ENCODE measurements at regions not wholly inside any gene's neighbourhood (a gene's known extent, or its start where the extent isn't known, plus 50 kb on each side); places are given as distances from the start of the nearest gene placed in this dataset.

GRCh38 chr10:10389182-10389581 is 628.5 kb upstream of the CELF2 start:
- DNase-seq (ENCODE audit: low read depth, low spot score): no peak
- H3K4me2 ChIP-seq (ENCODE audit: low read length): no peak overlapping the region
- intact Hi-C loops (cut with micrococcal nuclease): no loop called here
- ChIA-PET RAD21 (ENCODE audit: low non-redundant PET in 1 of 2, low total read pairs in 2 of 2, uncharacterized antibody in 2 of 2, unreplicated experiment in 2 of 2) (no interaction called here), POLR2A (no interaction called here), CTCF (no interaction called here)
- no peaks in the 10 kb centered on the region for H3K4me1 ChIP-seq (ENCODE audit: control insufficient read depth in 1 of 2, insufficient read depth in 2 of 2, low read length in 2 of 2)
- no peak overlapping the region for H2AFZ ChIP-seq (ENCODE audit: low read depth, low read length, poor library complexity, severe bottlenecking)
- no peaks in the 10 kb centered on the region for H3K79me2 ChIP-seq (ENCODE audit: insufficient read depth, low read length)
- no TSS peak for BruUV-seq (replicated peaks)
- no peak overlapping the region for H3K4me3 ChIP-seq (replicated peaks in 1 of 2; ENCODE audit: low read depth in 1 of 2, low read length in 2 of 2)
- H3K27me3 ChIP-seq (ENCODE audit: insufficient read depth, low read length): no peaks in the 10 kb centered on the region
- peaks cover 26 to 52% of the 10 kb centered on the region in 2 experiments; a peak in 2 of 4 replicates for H3K9me3 ChIP-seq (ENCODE audit: control insufficient read depth in 1 of 2, insufficient read depth in 1 of 2, low read depth in 1 of 2, low read length in 2 of 2)
- H4K20me1 ChIP-seq (ENCODE audit: insufficient read depth): no peaks in the 10 kb centered on the region
- H3K27ac ChIP-seq (ENCODE audit: low read depth, low read length): no peak overlapping the region
- no peaks in the 10 kb centered on the region for H3K9me2 ChIP-seq (ENCODE audit: insufficient read depth)
- H3K9ac ChIP-seq (ENCODE audit: low read length): no peak overlapping the region
- no peak for ATAC-seq
- TF ChIP-seq TCF7L2 (IDR thresholded peaks at IDR 0.05; ENCODE audit: borderline replicate concordance, extremely low read depth, insufficient read depth, insufficient read length): no peak
- TF ChIP-seq, protein P1, sequence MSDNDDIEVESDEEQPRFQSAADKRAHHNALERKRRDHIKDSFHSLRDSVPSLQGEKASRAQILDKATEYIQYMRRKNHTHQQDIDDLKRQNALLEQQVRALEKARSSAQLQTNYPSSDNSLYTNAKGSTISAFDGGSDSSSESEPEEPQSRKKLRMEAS (IDR thresholded peaks at IDR 0.05): no peak
- no peak for TF ChIP-seq EZH2 (IDR thresholded peaks at IDR 0.05)
- no peak for TF ChIP-seq JUND (IDR thresholded peaks at IDR 0.05)
- no peak for TF ChIP-seq ZBTB33 (IDR thresholded peaks at IDR 0.05; ENCODE audit: extremely low read depth, insufficient replicate concordance, low read length)
- TF ChIP-seq CEBPB (IDR thresholded peaks at IDR 0.05; ENCODE audit: low read depth): no peak
- no peak for TF ChIP-seq CBX3 (IDR thresholded peaks at IDR 0.05; ENCODE audit: low read depth)
- TF ChIP-seq RAD21 (IDR thresholded peaks at IDR 0.05; ENCODE audit: low read depth): no peak
- no peak for TF ChIP-seq EGR1 (IDR thresholded peaks at IDR 0.05; ENCODE audit: low read depth)
- TF ChIP-seq POLR2AphosphoS5 (IDR thresholded peaks at IDR 0.05; ENCODE audit: low read depth, low read length): no peak
- TF ChIP-seq FOSL1 (IDR thresholded peaks at IDR 0.05; ENCODE audit: low read depth): no peak
- H3K36me3 ChIP-seq (ENCODE audit: control insufficient read depth in 1 of 2, insufficient read depth in 2 of 2, low read length in 2 of 2): no peaks in the 10 kb centered on the region

All from HCT116 (cell line).